ENCODE measurements at regions not wholly inside any gene's neighbourhood (a gene's known extent, or its start where the extent isn't known, plus 50 kb on each side); places are given as distances from the start of the nearest gene placed in this dataset.

- no peak overlapping the region for H3K4me3 ChIP-seq (ENCODE audit: extremely low read depth in 1 of 4, insufficient read depth in 2 of 4, low read depth in 3 of 4, low read length in 4 of 4)
- H3K23me2 ChIP-seq (ENCODE audit: low read depth, low read length), result no peaks in the 10 kb centered on the region
- no peak overlapping the region for H3K56ac ChIP-seq (replicated peaks; ENCODE audit: insufficient read length, low read depth, low read length)
- no peaks in the 10 kb centered on the region for H3K79me2 ChIP-seq (ENCODE audit: control insufficient read depth in 1 of 2, insufficient read depth in 2 of 2, low read length in 2 of 2)
- no peak overlapping the region for H3K27ac ChIP-seq (ENCODE audit: low read depth, low read length)
- no peak overlapping the region for H3K23ac ChIP-seq (ENCODE audit: insufficient read length)
- CTCF ChIA-PET (ENCODE audit: partially characterized antibody), result interaction anchor here (1.0 kb wide), 1 partner anchor 14 kb away, joined by 3 read pairs; no protein-coding TSS in a partner anchor
- H2AK5ac ChIP-seq (ENCODE audit: low read depth, low read length), result no peak overlapping the region
- H2BK15ac ChIP-seq (ENCODE audit: low read length), result no peak overlapping the region
- no peak overlapping the region for H3K9ac ChIP-seq (replicated peaks in 1 of 4; ENCODE audit: extremely low read depth in 1 of 4, low read depth in 3 of 4, low read length in 3 of 4)
- no peaks in the 10 kb centered on the region for H3K4me1 ChIP-seq (replicated peaks in 1 of 4; ENCODE audit: control insufficient read depth in 3 of 4, insufficient read depth in 4 of 4, low read length in 3 of 4)
- 84% methylated on average over 2 of the region's 3 CpGs; no CpG with 5 or more reads in 1 of the 2 experiments for WGBS, 2 experiments (ENCODE audit: extremely low coverage in 1 of 2, insufficient coverage in 1 of 2, insufficient read length in 1 of 2, insufficient replicate concordance in 2 of 2, low coverage in 1 of 2, low lambda C conversion rate in 2 of 2, missing lambda C conversion rate in 1 of 2)
- H2AFZ ChIP-seq (ENCODE audit: low read length), result no peak overlapping the region
- no peak overlapping the region for H3K18ac ChIP-seq (ENCODE audit: extremely low read depth, low read length)
- no peaks in the 10 kb centered on the region for H3K9me3 ChIP-seq (ENCODE audit: insufficient read depth in 2 of 2, low read depth in 1 of 2, low read length in 1 of 2)
- TF ChIP-seq HDAC6 (IDR thresholded peaks at IDR 0.05; ENCODE audit: low read depth, low read length), result no peak
- no peak for TF ChIP-seq SIRT6 (IDR thresholded peaks at IDR 0.05; ENCODE audit: low read length)
- no peak for TF ChIP-seq ATF2 (IDR thresholded peaks at IDR 0.05; ENCODE audit: low read length)
- no peak for TF ChIP-seq ASH2L (IDR thresholded peaks at IDR 0.05; ENCODE audit: low read length)
- no peak for TF ChIP-seq CBX5 (IDR thresholded peaks at IDR 0.05; ENCODE audit: low read depth, low read length)
- TF ChIP-seq TCF12 (IDR thresholded peaks at IDR 0.05; ENCODE audit: low read depth, low read length), result no peak
- no peak for TF ChIP-seq POLR2AphosphoS5 (IDR thresholded peaks at IDR 0.05; ENCODE audit: low read depth, low read length)
- TF ChIP-seq CTCF (IDR thresholded peaks at IDR 0.05; ENCODE audit: control extremely low read depth in 1 of 3, insufficient read depth in 1 of 3, low read depth in 1 of 3, low read length in 3 of 3), result peak in 2 of 3 experiments; percentile 25 to 45; a peak in 2 of 4 replicates
- TF ChIP-seq RAD21 (IDR thresholded peaks at IDR 0.05 in 1 of 2, conservative IDR thresholded peaks at IDR 0.05 in 1 of 2; ENCODE audit: low read depth in 2 of 2, low read length in 2 of 2), result peak; percentile 51
- no peak overlapping the region for H4K8ac ChIP-seq (ENCODE audit: extremely low read depth, insufficient read depth, low read length)
- no peak overlapping the region for H2BK12ac ChIP-seq (ENCODE audit: low read depth, low read length)
- H3K4ac ChIP-seq (replicated peaks; ENCODE audit: insufficient read length, low read depth, low read length), result no peak overlapping the region
- H3K79me1 ChIP-seq (ENCODE audit: low read depth, low read length), result no peaks in the 10 kb centered on the region
- H3K4me2 ChIP-seq (ENCODE audit: insufficient read depth in 1 of 2, low read depth in 2 of 2, low read length in 2 of 2), result no peak overlapping the region
- no peak overlapping the region for H2BK5ac ChIP-seq (ENCODE audit: low read depth, low read length)
- DNase-seq (ENCODE audit: low read depth in 1 of 2, low spot score in 2 of 2) (no peak), FAIRE-seq (no peak)
- no peaks in the 10 kb centered on the region for H3K27me3 ChIP-seq (replicated peaks in 1 of 4; ENCODE audit: control insufficient read depth in 3 of 4, extremely low read depth in 1 of 4, insufficient read depth in 3 of 4, low read length in 3 of 4)
- no peak overlapping the region for H2BK20ac ChIP-seq (ENCODE audit: low read length)
- POLR2A ChIA-PET (ENCODE audit: partially characterized antibody), result no interaction called here
- no peaks in the 10 kb centered on the region for H3K36me3 ChIP-seq (ENCODE audit: control insufficient read depth in 2 of 4, insufficient read depth in 4 of 4, low read length in 3 of 4)
- H4K5ac ChIP-seq (ENCODE audit: insufficient read length, low read depth, low read length), result no peak overlapping the region
- H3K14ac ChIP-seq (ENCODE audit: insufficient read length), result no peak overlapping the region
- no peak overlapping the region for H2BK120ac ChIP-seq (replicated peaks; ENCODE audit: low read depth, low read length)
- H4K91ac ChIP-seq (replicated peaks; ENCODE audit: insufficient read length, low read length), result no peak overlapping the region
- no peaks in the 10 kb centered on the region for H4K20me1 ChIP-seq (replicated peaks in 1 of 2; ENCODE audit: control insufficient read depth in 1 of 2, insufficient read depth in 2 of 2, low read length in 2 of 2)
Observed at GRCh38 chr20:41848180-41848579, 230.0 kb upstream of the CHD6 start.

Data from H1 (cell line).